H1 (cell line): ENCODE measurements at regions not wholly inside any gene's neighbourhood (a gene's known extent, or its start where the extent isn't known, plus 50 kb on each side); places are given as distances from the start of the nearest gene placed in this dataset.

Source experiments
- CTCF ChIA-PET: fragments of 300-600 bp; sonication (Branson Sonifier 250); formaldehyde crosslinking; loops from one replicate; lab custom pipeline; 2021; ENCODE audit not compliant: partially characterized antibody; lab: Charles Lee
- POLR2A ChIA-PET: fragments of 300-600 bp; sonication (Branson Sonifier 250); formaldehyde crosslinking; loops from one replicate; lab custom pipeline; 2021; ENCODE audit warnings: inconsistent platforms; ENCODE audit not compliant: partially characterized antibody; lab: Charles Lee
- DNase-seq, 2 experiments: peaks; one replicate each; pipeline versions ENCODE4 v3.0.0 to v3.0.0-alpha.2; 2010 to 2022; ENCODE audit warnings: low spot score in 2 of 2, low read depth in 1 of 2, mixed read lengths in 1 of 2
- FAIRE-seq: peaks from 2 replicates; lab custom pipeline; 2011; peaks lifted over from hg19 to GRCh38; lab: Jason Lieb, UNC
- H2AFZ ChIP-seq: 2 replicates; pipeline ENCODE4 v1.8.1; 2012; ENCODE audit warnings: low read length, inconsistent platforms
- H2AK5ac ChIP-seq: 2 replicates; pipeline ENCODE4 v1.6.1; 2013; ENCODE audit warnings: low read depth, low read length
- H2BK120ac ChIP-seq: replicated peaks from 2 replicates; pipeline ENCODE3; 2013; ENCODE audit warnings: low read depth, low read length, inconsistent platforms
- H2BK12ac ChIP-seq: 2 replicates; pipeline ENCODE4 v1.6.1; 2013; ENCODE audit warnings: low read depth, low read length
- H2BK15ac ChIP-seq: 2 replicates; pipeline ENCODE4 v1.6.1; 2013; ENCODE audit warnings: low read length
- H2BK20ac ChIP-seq: 2 replicates; pipeline ENCODE4 v1.6.1; 2013; ENCODE audit warnings: low read length
- H2BK5ac ChIP-seq: 2 replicates; pipeline ENCODE4 v1.6.1; 2013; ENCODE audit warnings: low read depth, low read length
- H3K14ac ChIP-seq: 2 replicates; pipeline ENCODE4 v1.6.1; 2013; ENCODE audit warnings: inconsistent platforms; ENCODE audit not compliant: insufficient read length
- H3K18ac ChIP-seq: 2 replicates; pipeline ENCODE4 v1.6.1; 2013; ENCODE audit warnings: low read length; ENCODE audit errors: extremely low read depth
- H3K23ac ChIP-seq: 2 replicates; pipeline ENCODE4 v1.6.1; 2013; ENCODE audit warnings: inconsistent platforms; ENCODE audit not compliant: insufficient read length
- H3K23me2 ChIP-seq: 2 replicates; pipeline ENCODE4 v1.6.1; 2013; ENCODE audit warnings: low read depth, low read length
- H3K27ac ChIP-seq: 2 replicates; pipeline ENCODE4 v1.6.1; 2011; ENCODE audit warnings: low read depth, low read length, inconsistent platforms
- H3K27me3 ChIP-seq, 4 experiments: replicated peaks in 1 of 4; 1 replicate in 1 of 4; 2 replicates in 3 of 4; pipeline versions ENCODE4 v1.6.1 to v1.8.1; 2011 to 2013; ENCODE audit warnings: low read length in 3 of 4, mild to moderate bottlenecking in 3 of 4, inconsistent platforms in 2 of 4, mixed read lengths in 2 of 4, moderate library complexity in 1 of 4; ENCODE audit not compliant: control insufficient read depth in 3 of 4, insufficient read depth in 3 of 4; ENCODE audit errors: extremely low read depth in 1 of 4
- H3K36me3 ChIP-seq, 4 experiments: 2 replicates each; pipeline versions ENCODE4 v1.6.1 to v1.8.1; 2011 to 2013; ENCODE audit warnings: mild to moderate bottlenecking in 4 of 4, low read length in 3 of 4, moderate library complexity in 2 of 4, control low read depth in 1 of 4, inconsistent platforms in 1 of 4; ENCODE audit not compliant: insufficient read depth in 4 of 4, control insufficient read depth in 2 of 4
- H3K4ac ChIP-seq: replicated peaks from 2 replicates; pipeline ENCODE3; 2013; ENCODE audit warnings: low read length, low read depth, mixed read lengths, inconsistent platforms; ENCODE audit not compliant: insufficient read length
- H3K4me1 ChIP-seq, 4 experiments: replicated peaks in 1 of 4; 1 replicate in 1 of 4; 2 replicates in 3 of 4; pipeline versions ENCODE4 v1.6.1 to v1.8.1; 2011 to 2013; ENCODE audit warnings: low read length in 3 of 4, inconsistent platforms in 2 of 4, mixed read lengths in 1 of 4; ENCODE audit not compliant: insufficient read depth in 4 of 4, control insufficient read depth in 3 of 4
- H3K4me2 ChIP-seq, 2 experiments: 2 replicates each; pipeline versions ENCODE4 v1.6.1 to v1.8.1; 2011 to 2013; ENCODE audit warnings: low read depth in 2 of 2, low read length in 2 of 2, control low read depth in 1 of 2, inconsistent platforms in 1 of 2, mild to moderate bottlenecking in 1 of 2; ENCODE audit not compliant: insufficient read depth in 1 of 2
- H3K4me3 ChIP-seq, 4 experiments: fragments of 200-600, 300-600 bp in 1 of 4; sonication (generic), shearing (Covaris generic), sonication (Bioruptor Twin) in 1 of 4; 2 replicates each; pipeline versions ENCODE4 v1.5.1 to v1.8.1; 2011 to 2016; ENCODE audit warnings: low read length in 4 of 4, low read depth in 3 of 4, control low read depth in 2 of 4, inconsistent platforms in 2 of 4, mild to moderate bottlenecking in 2 of 4, mixed read lengths in 1 of 4, moderate library complexity in 1 of 4; ENCODE audit not compliant: insufficient read depth in 2 of 4; ENCODE audit errors: extremely low read depth in 1 of 4
- H3K56ac ChIP-seq: replicated peaks from 2 replicates; pipeline ENCODE3; 2013; ENCODE audit warnings: low read depth, mild to moderate bottlenecking, mixed read lengths, low read length, inconsistent platforms; ENCODE audit not compliant: insufficient read length
- H3K79me1 ChIP-seq: 2 replicates; pipeline ENCODE4 v1.6.1; 2013; ENCODE audit warnings: low read depth, low read length, control low read depth
- H3K79me2 ChIP-seq, 2 experiments: 2 replicates each; pipeline versions ENCODE4 v1.6.1 to v1.8.1; 2012 to 2013; ENCODE audit warnings: low read length in 2 of 2, mild to moderate bottlenecking in 2 of 2, inconsistent platforms in 1 of 2; ENCODE audit not compliant: insufficient read depth in 2 of 2, control insufficient read depth in 1 of 2
- H3K9ac ChIP-seq, 4 experiments: replicated peaks in 1 of 4; 1 replicate in 1 of 4; 2 replicates in 3 of 4; pipeline versions ENCODE4 v1.6.1 to v1.8.1; 2011 to 2013; ENCODE audit warnings: low read depth in 3 of 4, low read length in 3 of 4, control low read depth in 2 of 4, mild to moderate bottlenecking in 2 of 4, moderate library complexity in 2 of 4, inconsistent platforms in 1 of 4; ENCODE audit errors: extremely low read depth in 1 of 4
- H3K9me3 ChIP-seq, 2 experiments: 2 replicates each; pipeline versions ENCODE4 v1.6.1 to v1.8.1; 2012 to 2013; ENCODE audit warnings: mild to moderate bottlenecking in 2 of 2, moderate library complexity in 2 of 2, control low read depth in 1 of 2, inconsistent platforms in 1 of 2, low read depth in 1 of 2, low read length in 1 of 2, mixed read lengths in 1 of 2; ENCODE audit not compliant: insufficient read depth in 2 of 2
- H4K20me1 ChIP-seq, 2 experiments: replicated peaks in 1 of 2; 2 replicates each; pipeline versions ENCODE3 to v1.8.1; 2011 to 2013; ENCODE audit warnings: inconsistent platforms in 2 of 2, low read length in 2 of 2, mild to moderate bottlenecking in 1 of 2; ENCODE audit not compliant: insufficient read depth in 2 of 2, control insufficient read depth in 1 of 2
- H4K5ac ChIP-seq: 2 replicates; pipeline ENCODE4 v1.6.1; 2013; ENCODE audit warnings: low read length, low read depth, mixed read lengths, inconsistent platforms; ENCODE audit not compliant: insufficient read length
- H4K8ac ChIP-seq: 2 replicates; pipeline ENCODE4 v1.8.0; 2013; ENCODE audit warnings: mild to moderate bottlenecking, moderate library complexity, low read length, inconsistent platforms; ENCODE audit not compliant: insufficient read depth; ENCODE audit errors: extremely low read depth
- H4K91ac ChIP-seq: replicated peaks from 2 replicates; pipeline ENCODE3; 2013; ENCODE audit warnings: low read length, mixed read lengths, inconsistent platforms; ENCODE audit not compliant: insufficient read length
- ATF2 ChIP-seq: IDR thresholded peaks from 2 replicates; pipeline ENCODE4 v1.6.1; 2012; ENCODE audit warnings: low read length, inconsistent platforms
- CBX5 ChIP-seq: fragments of 300-800, 300-1000 bp; sonication (generic); IDR thresholded peaks from 2 replicates; pipeline ENCODE4 v1.7.1; 2016; ENCODE audit warnings: antibody characterized with exemption, low read length, low read depth
- EZH2 ChIP-seq: fragments of 200-600 bp; sonication (generic); IDR thresholded peaks from 2 replicates; pipeline ENCODE4 v1.7.1; 2012; ENCODE audit warnings: low read depth, mild to moderate bottlenecking, moderate library complexity, low read length, inconsistent platforms; ENCODE audit not compliant: severe bottlenecking
- FOSL1 ChIP-seq: IDR thresholded peaks from 2 replicates; pipeline ENCODE4 v1.6.1; 2011; ENCODE audit warnings: mild to moderate bottlenecking, low read depth, low read length, moderate library complexity; ENCODE audit not compliant: insufficient read depth
- GTF2F1 ChIP-seq: IDR thresholded peaks from 2 replicates; pipeline ENCODE4 v1.6.1; 2012; ENCODE audit warnings: low read depth, low read length, improper control_type of control experiment, borderline replicate concordance
- JUND ChIP-seq: IDR thresholded peaks from 2 replicates; pipeline ENCODE4 v1.6.1; 2011; ENCODE audit warnings: mild to moderate bottlenecking, improper control_type of control experiment, low read length
- KDM5A ChIP-seq: fragments of 200-600 bp; IDR thresholded peaks from 2 replicates; pipeline ENCODE4 v1.7.1; 2012; ENCODE audit warnings: mild to moderate bottlenecking, low read length, inconsistent platforms, mixed read lengths
- RXRA ChIP-seq: IDR thresholded peaks from 2 replicates; pipeline ENCODE4 v1.6.1; 2011; ENCODE audit warnings: low read depth, mild to moderate bottlenecking, low read length, moderate library complexity; ENCODE audit not compliant: insufficient read depth
- SIN3A ChIP-seq, 2 experiments: IDR thresholded peaks in 1 of 2; conservative IDR thresholded peaks in 1 of 2; 2 replicates each; pipeline ENCODE4 v1.6.1; 2011 to 2012; ENCODE audit warnings: low read length in 2 of 2, improper control_type of control experiment in 1 of 2, low read depth in 1 of 2, mild to moderate bottlenecking in 1 of 2
- TBP ChIP-seq: IDR thresholded peaks from 2 replicates; pipeline ENCODE4 v1.6.1; 2011; ENCODE audit warnings: low read depth, low read length, improper control_type of control experiment
- TCF12 ChIP-seq: IDR thresholded peaks from 2 replicates; pipeline ENCODE4 v1.6.1; 2011; ENCODE audit warnings: low read depth, mild to moderate bottlenecking, low read length
- WGBS, 2 experiments: shearing (Covaris generic) in 1 of 2; methylation state at CpG; one replicate each; pipeline versions ENCODE4 v1.1.6 to v1.1.7; 2013 to 2015; ENCODE audit warnings: low lambda C conversion rate in 2 of 2, mixed read lengths in 2 of 2, inconsistent platforms in 1 of 2, low coverage in 1 of 2, missing lambda C conversion rate in 1 of 2; ENCODE audit not compliant: insufficient replicate concordance in 2 of 2, insufficient coverage in 1 of 2, insufficient read length in 1 of 2; ENCODE audit errors: extremely low coverage in 1 of 2, missing lambda C conversion rate in 1 of 2; 5-methylcytosine and 5-hydroxymethylcytosine counted together

GRCh38 chr16:9296271-9296590 is 204.8 kb downstream of the HAPSTR1 start:
- POLR2A ChIA-PET = no interaction called here
- TF ChIP-seq RXRA (no peak), EZH2 (no peak), SIN3A (conservative IDR thresholded peaks at IDR 0.05 in 1 of 2, IDR thresholded peaks at IDR 0.05 in 1 of 2; ENCODE audit: low read depth in 1 of 2, low read length in 2 of 2) (no peak), CBX5 (no peak), TCF12 (no peak), TBP (no peak), JUND (no peak), ATF2 (no peak), FOSL1 (no peak), GTF2F1 (no peak), KDM5A (no peak)
- WGBS, 2 experiments = 81% methylated on average over 2 of the region's 2 CpGs; no CpG with 5 or more reads in 1 of the 2 experiments

More at GRCh38 chr16:9296271-9296590, 204.8 kb downstream of the HAPSTR1 start:
- Histone ChIP-seq H3K27ac (no peak overlapping the region), H4K5ac (no peak overlapping the region), H2BK120ac (no peak overlapping the region), H3K9ac (no peak overlapping the region), H3K79me1 (no peaks in the 10 kb centered on the region), H2AFZ (no peak overlapping the region), H4K91ac (no peak overlapping the region), H3K18ac (no peak overlapping the region), H2AK5ac (no peak overlapping the region), H4K20me1 (no peaks in the 10 kb centered on the region), H3K4ac (no peak overlapping the region), H2BK5ac (no peak overlapping the region), H2BK12ac (no peak overlapping the region), H4K8ac (no peak overlapping the region), H2BK15ac (no peak overlapping the region), H2BK20ac (no peak overlapping the region), H3K4me3 (no peak overlapping the region), H3K23ac (no peak overlapping the region), H3K27me3 (peaks cover 0 to 1% (median 0%) of the 10 kb centered on the region in 4 experiments; a peak in 1 of 7 replicates), H3K36me3 (no peaks in the 10 kb centered on the region), H3K4me2 (no peak overlapping the region), H3K14ac (no peak overlapping the region), H3K79me2 (no peaks in the 10 kb centered on the region), H3K23me2 (no peaks in the 10 kb centered on the region), H3K4me1 (no peaks in the 10 kb centered on the region), H3K9me3 (no peaks in the 10 kb centered on the region), H3K56ac (no peak overlapping the region)
- FAIRE-seq = no peak
- CTCF ChIA-PET = interaction anchor here (0.6 to 1.6 kb wide), 5 partner anchors 34 to 400 kb away, joined by 3 to 6 read pairs (median 3); no protein-coding TSS in a partner anchor
- no peak for DNase-seq
